ENCODE measurements at regions not wholly inside any gene's neighbourhood (a gene's known extent, or its start where the extent isn't known, plus 50 kb on each side); places are given as distances from the start of the nearest gene placed in this dataset.
"Not testable (repeated sequence)": the region's sequence is repeated elsewhere in the genome, so short reads cannot be mapped to it uniquely, and the experiment has no call there.

GRCh38 chr15:20232457-20232856 is 309.1 kb downstream of the GOLGA6L6 start:
- not testable (repeated sequence) for H3K36me3 ChIP-seq (ENCODE audit: control insufficient read depth, insufficient read depth, low read length); H2BK5ac ChIP-seq (ENCODE audit: low read length); H3K79me1 ChIP-seq (ENCODE audit: low read length); H3K9ac ChIP-seq (ENCODE audit: low read length); H3K4me1 ChIP-seq (ENCODE audit: control insufficient read depth, low read depth, low read length); H3K79me2 ChIP-seq (ENCODE audit: control insufficient read depth, insufficient read depth, low read length); H3K23ac ChIP-seq (ENCODE audit: low read length); H3K4ac ChIP-seq (ENCODE audit: low read depth, low read length); H2AK5ac ChIP-seq (ENCODE audit: low read length); H4K5ac ChIP-seq (ENCODE audit: low read length); H3K4me3 ChIP-seq (ENCODE audit: low read length); H4K8ac ChIP-seq (ENCODE audit: low read depth, low read length); H3K4me2 ChIP-seq (ENCODE audit: low read length); H2BK15ac ChIP-seq (replicated peaks; ENCODE audit: low read depth); H2BK120ac ChIP-seq (ENCODE audit: low read depth, low read length); H3K27me3 ChIP-seq (ENCODE audit: insufficient read depth, low read length, poor library complexity); H3K18ac ChIP-seq (ENCODE audit: low read length); DNase-seq; H3K27ac ChIP-seq (ENCODE audit: low read depth, low read length); H3K56ac ChIP-seq (ENCODE audit: low read length)
- WGBS (ENCODE audit: extremely low coverage, insufficient coverage, low lambda C conversion rate), result no CpG with 5 or more reads among the region's 5 CpGs

- not testable (repeated sequence) for H3K27ac ChIP-seq (ENCODE audit: low read depth, low read length); H2BK5ac ChIP-seq (ENCODE audit: low read length); H3K4ac ChIP-seq (ENCODE audit: low read depth, low read length); H3K4me1 ChIP-seq (ENCODE audit: control insufficient read depth, low read depth, low read length); H4K5ac ChIP-seq (ENCODE audit: low read length); H3K23ac ChIP-seq (ENCODE audit: low read length); H2BK15ac ChIP-seq (replicated peaks; ENCODE audit: low read depth); H3K9ac ChIP-seq (ENCODE audit: low read length); H3K36me3 ChIP-seq (ENCODE audit: control insufficient read depth, insufficient read depth, low read length); H4K8ac ChIP-seq (ENCODE audit: low read depth, low read length); DNase-seq; H3K79me2 ChIP-seq (ENCODE audit: control insufficient read depth, insufficient read depth, low read length); H3K79me1 ChIP-seq (ENCODE audit: low read length); H3K4me3 ChIP-seq (ENCODE audit: low read length); H3K18ac ChIP-seq (ENCODE audit: low read length); H3K56ac ChIP-seq (ENCODE audit: low read length); H3K27me3 ChIP-seq (ENCODE audit: insufficient read depth, low read length, poor library complexity); H3K4me2 ChIP-seq (ENCODE audit: low read length); H2BK120ac ChIP-seq (ENCODE audit: low read depth, low read length); H2AK5ac ChIP-seq (ENCODE audit: low read length)
- no CpG with 5 or more reads among the region's 3 CpGs for WGBS (ENCODE audit: extremely low coverage, insufficient coverage, low lambda C conversion rate)
Observed at GRCh38 chr15:20230656-20231055, 310.9 kb downstream of the GOLGA6L6 start.

GRCh38 chr15:20228791-20229190 is 312.8 kb downstream of the GOLGA6L6 start:
- not testable (repeated sequence) for H4K5ac ChIP-seq (ENCODE audit: low read length); H2BK5ac ChIP-seq (ENCODE audit: low read length); H3K4me1 ChIP-seq (ENCODE audit: control insufficient read depth, low read depth, low read length); H3K56ac ChIP-seq (ENCODE audit: low read length); DNase-seq; H3K18ac ChIP-seq (ENCODE audit: low read length); H3K4me3 ChIP-seq (ENCODE audit: low read length); H3K27ac ChIP-seq (ENCODE audit: low read depth, low read length); H2BK15ac ChIP-seq (replicated peaks; ENCODE audit: low read depth); H3K36me3 ChIP-seq (ENCODE audit: control insufficient read depth, insufficient read depth, low read length); H3K4me2 ChIP-seq (ENCODE audit: low read length); H3K27me3 ChIP-seq (ENCODE audit: insufficient read depth, low read length, poor library complexity); H4K8ac ChIP-seq (ENCODE audit: low read depth, low read length); H3K79me1 ChIP-seq (ENCODE audit: low read length); H3K23ac ChIP-seq (ENCODE audit: low read length); H3K4ac ChIP-seq (ENCODE audit: low read depth, low read length); H2AK5ac ChIP-seq (ENCODE audit: low read length); H3K9ac ChIP-seq (ENCODE audit: low read length); H2BK120ac ChIP-seq (ENCODE audit: low read depth, low read length); H3K79me2 ChIP-seq (ENCODE audit: control insufficient read depth, insufficient read depth, low read length)
- no CpG with 5 or more reads among the region's 8 CpGs for WGBS (ENCODE audit: extremely low coverage, insufficient coverage, low lambda C conversion rate)

- not testable (repeated sequence) for H3K4me3 ChIP-seq (ENCODE audit: low read length); H3K27ac ChIP-seq (ENCODE audit: low read depth, low read length); H3K9ac ChIP-seq (ENCODE audit: low read length); H3K36me3 ChIP-seq (ENCODE audit: control insufficient read depth, insufficient read depth, low read length); H3K4me2 ChIP-seq (ENCODE audit: low read length); H3K4me1 ChIP-seq (ENCODE audit: control insufficient read depth, low read depth, low read length); H4K8ac ChIP-seq (ENCODE audit: low read depth, low read length); H3K4ac ChIP-seq (ENCODE audit: low read depth, low read length); H3K79me2 ChIP-seq (ENCODE audit: control insufficient read depth, insufficient read depth, low read length); H2AK5ac ChIP-seq (ENCODE audit: low read length); H2BK15ac ChIP-seq (replicated peaks; ENCODE audit: low read depth); H3K27me3 ChIP-seq (ENCODE audit: insufficient read depth, low read length, poor library complexity); H3K56ac ChIP-seq (ENCODE audit: low read length); H3K79me1 ChIP-seq (ENCODE audit: low read length); H3K23ac ChIP-seq (ENCODE audit: low read length); H2BK5ac ChIP-seq (ENCODE audit: low read length); H3K18ac ChIP-seq (ENCODE audit: low read length); H4K5ac ChIP-seq (ENCODE audit: low read length); H2BK120ac ChIP-seq (ENCODE audit: low read depth, low read length)
- no CpG with 5 or more reads among the region's 1 CpG for WGBS (ENCODE audit: extremely low coverage, insufficient coverage, low lambda C conversion rate)
- DNase-seq, result peak; percentile 3
Observed at GRCh38 chr15:20227119-20227853, 314.3 kb downstream of the GOLGA6L6 start.

- H3K9ac ChIP-seq (ENCODE audit: low read length); H3K4me1 ChIP-seq (ENCODE audit: control insufficient read depth, low read depth, low read length); H4K8ac ChIP-seq (ENCODE audit: low read depth, low read length); H3K4me3 ChIP-seq (ENCODE audit: low read length); H3K79me1 ChIP-seq (ENCODE audit: low read length); H3K56ac ChIP-seq (ENCODE audit: low read length); H2BK5ac ChIP-seq (ENCODE audit: low read length); H2AK5ac ChIP-seq (ENCODE audit: low read length); DNase-seq; H2BK120ac ChIP-seq (ENCODE audit: low read depth, low read length); H3K4me2 ChIP-seq (ENCODE audit: low read length); H3K23ac ChIP-seq (ENCODE audit: low read length); H3K18ac ChIP-seq (ENCODE audit: low read length); H3K27ac ChIP-seq (ENCODE audit: low read depth, low read length); H3K36me3 ChIP-seq (ENCODE audit: control insufficient read depth, insufficient read depth, low read length); H2BK15ac ChIP-seq (replicated peaks; ENCODE audit: low read depth); H4K5ac ChIP-seq (ENCODE audit: low read length); H3K27me3 ChIP-seq (ENCODE audit: insufficient read depth, low read length, poor library complexity); H3K4ac ChIP-seq (ENCODE audit: low read depth, low read length); H3K79me2 ChIP-seq (ENCODE audit: control insufficient read depth, insufficient read depth, low read length): not testable (repeated sequence)
- WGBS (ENCODE audit: extremely low coverage, insufficient coverage, low lambda C conversion rate), result no CpG with 5 or more reads among the region's 2 CpGs
Observed at GRCh38 chr15:20226531-20226930, 315.1 kb downstream of the GOLGA6L6 start.

GRCh38 chr15:20221063-20221462 is 320.5 kb downstream of the GOLGA6L6 start:
- H3K4ac ChIP-seq (ENCODE audit: low read depth, low read length); H2BK5ac ChIP-seq (ENCODE audit: low read length); H3K23ac ChIP-seq (ENCODE audit: low read length); H3K79me1 ChIP-seq (ENCODE audit: low read length); H2BK15ac ChIP-seq (replicated peaks; ENCODE audit: low read depth); H3K27me3 ChIP-seq (ENCODE audit: insufficient read depth, low read length, poor library complexity); H3K4me3 ChIP-seq (ENCODE audit: low read length); H4K8ac ChIP-seq (ENCODE audit: low read depth, low read length); DNase-seq; H3K79me2 ChIP-seq (ENCODE audit: control insufficient read depth, insufficient read depth, low read length); H3K18ac ChIP-seq (ENCODE audit: low read length); H2BK120ac ChIP-seq (ENCODE audit: low read depth, low read length); H3K9ac ChIP-seq (ENCODE audit: low read length); H3K4me1 ChIP-seq (ENCODE audit: control insufficient read depth, low read depth, low read length); H3K56ac ChIP-seq (ENCODE audit: low read length); H3K27ac ChIP-seq (ENCODE audit: low read depth, low read length); H4K5ac ChIP-seq (ENCODE audit: low read length); H3K36me3 ChIP-seq (ENCODE audit: control insufficient read depth, insufficient read depth, low read length); H2AK5ac ChIP-seq (ENCODE audit: low read length); H3K4me2 ChIP-seq (ENCODE audit: low read length): not testable (repeated sequence)
- WGBS (ENCODE audit: extremely low coverage, insufficient coverage, low lambda C conversion rate), result no CpG with 5 or more reads among the region's 4 CpGs

Measured in mesendoderm (in vitro differentiated cells).